GM12878 (cell line): ENCODE measurements at regions not wholly inside any gene's neighbourhood (a gene's known extent, or its start where the extent isn't known, plus 50 kb on each side); places are given as distances from the start of the nearest gene placed in this dataset.

Source experiments
- ATAC-seq: fragments of 200-7000 bp; cut with Tn5 transposase; 3 replicates; pipeline ENCODE4 v1.9.1; 2020; ENCODE audit warnings: mild to moderate bottlenecking, moderate library complexity
- BruUV-seq: library from RNA; stranded (reverse); fragments of 400-500 nt; replicated peaks from 2 replicates; lab custom pipeline; 2021; lab: Mats Ljungman, UMichigan
- CTCF ChIA-PET: fragments of 300-600 bp; sonication (Branson Sonifier 250); formaldehyde crosslinking; extraction: SDS; loops from one replicate; lab custom pipeline; 2021; ENCODE audit warnings: inconsistent platforms; lab: Yijun Ruan, JAX
- POLR2A ChIA-PET: fragments of 350-600 bp; formaldehyde crosslinking; extraction: SDS; loops from one replicate; lab custom pipeline; 2021; ENCODE audit warnings: inconsistent platforms; lab: Charles Lee
- RAD21 ChIA-PET: fragments of 300-600 bp; sonication (Branson Sonifier 250); formaldehyde crosslinking; loops from one replicate; lab custom pipeline; 2023; ENCODE audit warnings: antibody characterized with exemption; ENCODE audit not compliant: unreplicated experiment; lab: Charles Lee
- SMC1A ChIA-PET: fragments of 300-600 bp; sonication (Branson Sonifier 250); formaldehyde crosslinking; loops from one replicate; lab custom pipeline; 2023; ENCODE audit not compliant: unreplicated experiment, uncharacterized antibody; lab: Charles Lee
- DNase-seq: peaks from one replicate; pipeline ENCODE4 v3.0.0-alpha.2; 2011; ENCODE audit warnings: low read depth, low spot score
- FAIRE-seq: peaks from 3 replicates; lab custom pipeline; 2011; peaks lifted over from hg19 to GRCh38; lab: Jason Lieb, UNC
- H2AFZ ChIP-seq: 2 replicates; pipeline ENCODE4 v1.6.0; 2011; ENCODE audit warnings: low read depth, low read length, control low read depth; ENCODE audit not compliant: control insufficient read depth
- H3K27ac ChIP-seq: 2 replicates; pipeline ENCODE4 v1.5.1; 2011; ENCODE audit warnings: control low read depth; ENCODE audit not compliant: control insufficient read depth, insufficient read depth
- H3K27me3 ChIP-seq, 2 experiments: replicated peaks in 1 of 2; 2 replicates each; pipeline versions ENCODE4 v1.6.0 to v1.6.1; 2011; ENCODE audit warnings: low read length in 1 of 2; ENCODE audit not compliant: control insufficient read depth in 2 of 2, insufficient read depth in 2 of 2
- H3K36me3 ChIP-seq, 2 experiments: 2 replicates each; pipeline ENCODE4 v1.5.1; 2011; ENCODE audit warnings: low read length in 1 of 2; ENCODE audit not compliant: control insufficient read depth in 2 of 2, insufficient read depth in 2 of 2
- H3K4me1 ChIP-seq: 2 replicates; pipeline ENCODE4 v1.6.1; 2011; ENCODE audit warnings: mild to moderate bottlenecking, low read length, moderate library complexity, mixed read lengths; ENCODE audit not compliant: control insufficient read depth, insufficient read depth
- H3K4me2 ChIP-seq: 2 replicates; pipeline ENCODE4 v1.6.0; 2011; ENCODE audit warnings: control low read depth; ENCODE audit not compliant: control insufficient read depth, insufficient read depth
- H3K4me3 ChIP-seq: fragments of 200-600 bp; sonication (generic); 2 replicates; pipeline ENCODE4 v1.5.1; 2016
- H3K79me2 ChIP-seq: 2 replicates; pipeline ENCODE4 v1.6.0; 2011; ENCODE audit warnings: low read length; ENCODE audit not compliant: control insufficient read depth, insufficient read depth
- H3K9ac ChIP-seq: 2 replicates; pipeline ENCODE4 v1.8.0; 2011; ENCODE audit warnings: low read length, control low read depth, mixed read lengths; ENCODE audit not compliant: control insufficient read depth, insufficient read depth
- H3K9me3 ChIP-seq: replicated peaks from 3 replicates; pipeline ENCODE4 v1.5.1; 2011; ENCODE audit warnings: mild to moderate bottlenecking, low read length; ENCODE audit not compliant: control insufficient read depth, insufficient read depth
- H4K20me1 ChIP-seq: 2 replicates; pipeline ENCODE4 v1.6.0; 2011; ENCODE audit not compliant: control insufficient read depth, insufficient read depth
- ATF3 ChIP-seq: IDR thresholded peaks from 2 replicates; pipeline ENCODE4 v1.6.1; 2011; ENCODE audit warnings: low read depth, mild to moderate bottlenecking, low read length, moderate library complexity, borderline replicate concordance; ENCODE audit errors: extremely low read depth
- BACH1 ChIP-seq: fragments of 450-650 bp; IDR thresholded peaks from 2 replicates; pipeline ENCODE4 v1.6.1; 2017; ENCODE audit warnings: mild to moderate bottlenecking, borderline replicate concordance
- E2F8 ChIP-seq: fragments of 450-650 bp; IDR thresholded peaks from 2 replicates; pipeline ENCODE4 v1.6.1; 2018; ENCODE audit warnings: mild to moderate bottlenecking, low read depth, moderate library complexity; ENCODE audit not compliant: partially characterized antibody
- NBN ChIP-seq: fragments of 450-650 bp; IDR thresholded peaks from 2 replicates; pipeline ENCODE4 v1.6.1; 2016
- PML ChIP-seq: IDR thresholded peaks from 2 replicates; pipeline ENCODE4 v1.6.1; 2012; ENCODE audit warnings: low read length, inconsistent platforms
- RB1 ChIP-seq: fragments of 450-650 bp; formaldehyde crosslinking; IDR thresholded peaks from 2 replicates; pipeline ENCODE4 v1.6.1; 2017; ENCODE audit warnings: mild to moderate bottlenecking, borderline replicate concordance
- RELA ChIP-seq: fragments of 450-650 bp; IDR thresholded peaks from 2 replicates; pipeline ENCODE4 v1.8.0; 2014; ENCODE audit warnings: borderline replicate concordance; ENCODE audit not compliant: partially characterized antibody
- REST ChIP-seq: IDR thresholded peaks from 2 replicates; pipeline ENCODE4 v1.6.1; 2012; ENCODE audit warnings: mild to moderate bottlenecking, low read depth, low read length
- SMAD1 ChIP-seq: fragments of 450-650 bp; IDR thresholded peaks from 2 replicates; pipeline ENCODE4 v1.6.1; 2018; ENCODE audit warnings: mild to moderate bottlenecking, low read depth; ENCODE audit not compliant: partially characterized antibody
- ZNF687 ChIP-seq: fragments of 450-650 bp; IDR thresholded peaks from 2 replicates; pipeline ENCODE4 v1.6.1; 2017; ENCODE audit warnings: mild to moderate bottlenecking, moderate library complexity
- WGBS: methylation state at CpG from one replicate; pipeline ENCODE4 v1.1.6; 2016; ENCODE audit warnings: low lambda C conversion rate; ENCODE audit not compliant: insufficient replicate concordance, insufficient coverage; ENCODE audit errors: missing lambda C conversion rate; 5-methylcytosine and 5-hydroxymethylcytosine counted together
- in situ Hi-C: fragments of 300-500 bp; cut with MboI; formaldehyde crosslinking; loops from 9 replicates; pipeline ENCODE4 v1.14.3; 2018; ENCODE audit warnings: mixed read lengths
- intact Hi-C: fragments of 100-400 bp; cut with micrococcal nuclease; formaldehyde crosslinking; loops from one replicate; pipeline ENCODE4 v1.14.2; 2022; ENCODE audit not compliant: unreplicated experiment

GRCh38 chr4:74670583-74670982, 123.7 kb downstream of the BTC start:
- H3K36me3 ChIP-seq, result no peaks in the 10 kb centered on the region
- H3K4me2 ChIP-seq, result no peak overlapping the region
- no peaks in the 10 kb centered on the region for H4K20me1 ChIP-seq
- SMC1A ChIA-PET, result interaction anchor here (0.6 to 1.7 kb wide), 12 partner anchors 9 to 481 kb away, joined by 3 to 17 read pairs (median 3); no protein-coding TSS in a partner anchor
- FAIRE-seq (no peak), DNase-seq (no peak), ATAC-seq (no peak; the same call in 2 of the 3 replicates)
- RAD21 ChIA-PET, result interaction anchor here (1.0 to 1.4 kb wide), 7 partner anchors 11 to 442 kb away, joined by 3 to 12 read pairs (median 4); no protein-coding TSS in a partner anchor
- WGBS, result 0% methylated on average over 1 of the region's 1 CpG
- no peak overlapping the region for H3K27ac ChIP-seq
- BruUV-seq, result no TSS peak
- H3K9ac ChIP-seq, result no peak overlapping the region
- H3K79me2 ChIP-seq, result no peaks in the 10 kb centered on the region
- H3K27me3 ChIP-seq, result no peaks in the 10 kb centered on the region
- H3K4me1 ChIP-seq, result no peaks in the 10 kb centered on the region
- H3K4me3 ChIP-seq, result no peak overlapping the region
- intact Hi-C loops, result loop anchor here (2.0 kb wide), 1 partner anchor 134 kb away; no protein-coding TSS in a partner anchor
- H3K9me3 ChIP-seq, result no peaks in the 10 kb centered on the region
- CTCF ChIA-PET, result interaction anchor here (0.9 to 10.4 kb wide), 16 partner anchors 8 to 481 kb away, joined by 3 to 95 read pairs (median 6); no protein-coding TSS in a partner anchor
- TF ChIP-seq NBN, result no peak
- no peak for TF ChIP-seq RB1
- TF ChIP-seq ZNF687, result no peak
- no peak for TF ChIP-seq E2F8
- TF ChIP-seq ATF3, result no peak
- no peak for TF ChIP-seq SMAD1
- TF ChIP-seq BACH1, result no peak
- no peak for TF ChIP-seq PML
- no peak for TF ChIP-seq REST
- TF ChIP-seq RELA, result no peak
- in situ Hi-C loops, result loop anchor here (5.0 to 10.0 kb wide), 3 partner anchors 293 to 476 kb away; no protein-coding TSS in a partner anchor
- POLR2A ChIA-PET, result no interaction called here
- no peak overlapping the region for H2AFZ ChIP-seq
